ENCODE measurements at regions not wholly inside any gene's neighbourhood (a gene's known extent, or its start where the extent isn't known, plus 50 kb on each side); places are given as distances from the start of the nearest gene placed in this dataset.

GRCh38 chr1:216823731-216824130 is 100.5 kb upstream of the ESRRG start:
- Mint-ChIP-seq H3K36me3 (ENCODE audit: low read depth, unreplicated experiment) (no peaks in the 10 kb centered on the region), H3K4me1 (ENCODE audit: low read depth, unreplicated experiment) (peaks cover 5% of the 10 kb centered on the region), H3K4me3 (ENCODE audit: unreplicated experiment) (no peak overlapping the region), H3K27me3 (ENCODE audit: low read depth, unreplicated experiment) (peaks cover under 1% of the 10 kb centered on the region), H3K27ac (ENCODE audit: unreplicated experiment) (no peak overlapping the region), H3K9me3 (ENCODE audit: unreplicated experiment) (no peaks in the 10 kb centered on the region)
- no peak overlapping the region for H3K4me3 ChIP-seq (ENCODE audit: insufficient read depth, low read depth, low read length)
- H3K27ac ChIP-seq (ENCODE audit: low read depth, low read length) = no peak overlapping the region
- H3K9ac ChIP-seq (ENCODE audit: low read length) = no peak overlapping the region
- DNase-seq (ENCODE audit: low read depth) (no peak), FAIRE-seq (no peak)
- H3K79me2 ChIP-seq (ENCODE audit: insufficient read depth, low read length) = no peaks in the 10 kb centered on the region
- no peak overlapping the region for H2AFZ ChIP-seq (ENCODE audit: low read depth, low read length)
- no peaks in the 10 kb centered on the region for H3K36me3 ChIP-seq (ENCODE audit: insufficient read depth, low read length)
- no peak for TF ChIP-seq EZH2 (IDR thresholded peaks at IDR 0.05; ENCODE audit: insufficient read depth, low read length)
- TF ChIP-seq, protein P1, sequence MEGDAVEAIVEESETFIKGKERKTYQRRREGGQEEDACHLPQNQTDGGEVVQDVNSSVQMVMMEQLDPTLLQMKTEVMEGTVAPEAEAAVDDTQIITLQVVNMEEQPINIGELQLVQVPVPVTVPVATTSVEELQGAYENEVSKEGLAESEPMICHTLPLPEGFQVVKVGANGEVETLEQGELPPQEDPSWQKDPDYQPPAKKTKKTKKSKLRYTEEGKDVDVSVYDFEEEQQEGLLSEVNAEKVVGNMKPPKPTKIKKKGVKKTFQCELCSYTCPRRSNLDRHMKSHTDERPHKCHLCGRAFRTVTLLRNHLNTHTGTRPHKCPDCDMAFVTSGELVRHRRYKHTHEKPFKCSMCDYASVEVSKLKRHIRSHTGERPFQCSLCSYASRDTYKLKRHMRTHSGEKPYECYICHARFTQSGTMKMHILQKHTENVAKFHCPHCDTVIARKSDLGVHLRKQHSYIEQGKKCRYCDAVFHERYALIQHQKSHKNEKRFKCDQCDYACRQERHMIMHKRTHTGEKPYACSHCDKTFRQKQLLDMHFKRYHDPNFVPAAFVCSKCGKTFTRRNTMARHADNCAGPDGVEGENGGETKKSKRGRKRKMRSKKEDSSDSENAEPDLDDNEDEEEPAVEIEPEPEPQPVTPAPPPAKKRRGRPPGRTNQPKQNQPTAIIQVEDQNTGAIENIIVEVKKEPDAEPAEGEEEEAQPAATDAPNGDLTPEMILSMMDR (IDR thresholded peaks at IDR 0.05; ENCODE audit: insufficient read depth, low read depth, low read length) = no peak
- no peaks in the 10 kb centered on the region for H4K20me1 ChIP-seq (ENCODE audit: insufficient read depth, low read length)
- H3K9me3 ChIP-seq (ENCODE audit: insufficient read depth, low read depth, low read length) = no peaks in the 10 kb centered on the region
- H3K4me1 ChIP-seq (ENCODE audit: insufficient read depth, low read length) = no peaks in the 10 kb centered on the region
- no peaks in the 10 kb centered on the region for H3K27me3 ChIP-seq (ENCODE audit: insufficient read depth, low read length)
- H3K4me2 ChIP-seq (ENCODE audit: low read length) = no peak overlapping the region

GRCh38 chr1:216822480-216822879 is 99.3 kb upstream of the ESRRG start:
- H3K79me2 ChIP-seq (ENCODE audit: insufficient read depth, low read length) = no peaks in the 10 kb centered on the region
- no peaks in the 10 kb centered on the region for H3K27me3 ChIP-seq (ENCODE audit: insufficient read depth, low read length)
- peaks cover 3% of the 10 kb centered on the region for H3K27me3 Mint-ChIP-seq (ENCODE audit: low read depth, unreplicated experiment)
- no peaks in the 10 kb centered on the region for H4K20me1 ChIP-seq (ENCODE audit: insufficient read depth, low read length)
- FAIRE-seq (no peak), DNase-seq (ENCODE audit: low read depth) (no peak)
- peaks cover 5% of the 10 kb centered on the region for H3K4me1 Mint-ChIP-seq (ENCODE audit: low read depth, unreplicated experiment)
- no peak overlapping the region for H3K4me3 Mint-ChIP-seq (ENCODE audit: unreplicated experiment)
- no peak overlapping the region for H3K4me2 ChIP-seq (ENCODE audit: low read length)
- no peaks in the 10 kb centered on the region for H3K9me3 Mint-ChIP-seq (ENCODE audit: unreplicated experiment)
- no peak overlapping the region for H3K27ac ChIP-seq (ENCODE audit: low read depth, low read length)
- no peak overlapping the region for H3K4me3 ChIP-seq (ENCODE audit: insufficient read depth, low read depth, low read length)
- H3K36me3 Mint-ChIP-seq (ENCODE audit: low read depth, unreplicated experiment) = no peaks in the 10 kb centered on the region
- no peaks in the 10 kb centered on the region for H3K4me1 ChIP-seq (ENCODE audit: insufficient read depth, low read length)
- no peak overlapping the region for H3K9ac ChIP-seq (ENCODE audit: low read length)
- H3K9me3 ChIP-seq (ENCODE audit: insufficient read depth, low read depth, low read length) = no peaks in the 10 kb centered on the region
- H3K27ac Mint-ChIP-seq (ENCODE audit: unreplicated experiment) = no peak overlapping the region
- no peak overlapping the region for H2AFZ ChIP-seq (ENCODE audit: low read depth, low read length)
- H3K36me3 ChIP-seq (ENCODE audit: insufficient read depth, low read length) = no peaks in the 10 kb centered on the region
- TF ChIP-seq, protein P1 (IDR thresholded peaks at IDR 0.05; ENCODE audit: insufficient read depth, low read depth, low read length) = no peak
- TF ChIP-seq EZH2 (IDR thresholded peaks at IDR 0.05; ENCODE audit: insufficient read depth, low read length) = no peak

GRCh38 chr1:216820345-216820744 is 97.1 kb upstream of the ESRRG start:
- H2AFZ ChIP-seq (ENCODE audit: low read depth, low read length) = no peak overlapping the region
- Mint-ChIP-seq H3K4me1 (ENCODE audit: low read depth, unreplicated experiment) (peaks cover 5% of the 10 kb centered on the region), H3K27me3 (ENCODE audit: low read depth, unreplicated experiment) (peaks cover 3% of the 10 kb centered on the region), H3K27ac (ENCODE audit: unreplicated experiment) (no peak overlapping the region), H3K9me3 (ENCODE audit: unreplicated experiment) (no peaks in the 10 kb centered on the region), H3K4me3 (ENCODE audit: unreplicated experiment) (no peak overlapping the region), H3K36me3 (ENCODE audit: low read depth, unreplicated experiment) (no peaks in the 10 kb centered on the region)
- H3K27ac ChIP-seq (ENCODE audit: low read depth, low read length) = no peak overlapping the region
- H3K4me2 ChIP-seq (ENCODE audit: low read length) = no peak overlapping the region
- no peaks in the 10 kb centered on the region for H3K4me1 ChIP-seq (ENCODE audit: insufficient read depth, low read length)
- no peaks in the 10 kb centered on the region for H3K79me2 ChIP-seq (ENCODE audit: insufficient read depth, low read length)
- FAIRE-seq (no peak), DNase-seq (ENCODE audit: low read depth) (peak; percentile 66)
- H3K9ac ChIP-seq (ENCODE audit: low read length) = no peak overlapping the region
- H3K4me3 ChIP-seq (ENCODE audit: insufficient read depth, low read depth, low read length) = no peak overlapping the region
- TF ChIP-seq, protein P1 (IDR thresholded peaks at IDR 0.05; ENCODE audit: insufficient read depth, low read depth, low read length) = no peak
- no peak for TF ChIP-seq EZH2 (IDR thresholded peaks at IDR 0.05; ENCODE audit: insufficient read depth, low read length)
- H3K36me3 ChIP-seq (ENCODE audit: insufficient read depth, low read length) = no peaks in the 10 kb centered on the region
- no peaks in the 10 kb centered on the region for H4K20me1 ChIP-seq (ENCODE audit: insufficient read depth, low read length)
- no peaks in the 10 kb centered on the region for H3K9me3 ChIP-seq (ENCODE audit: insufficient read depth, low read depth, low read length)
- no peaks in the 10 kb centered on the region for H3K27me3 ChIP-seq (ENCODE audit: insufficient read depth, low read length)
